Tibial nerve (tissue), 4 donors: ENCODE measurements at regions not wholly inside any gene's neighbourhood (a gene's known extent, or its start where the extent isn't known, plus 50 kb on each side); places are given as distances from the start of the nearest gene placed in this dataset.

Experiments
- DNase-seq, 2 donors: peaks; one replicate each; pipeline ENCODE4 v3.0.0-alpha.2; 2019; ENCODE audit warnings: low spot score in 2 of 2
- H3K27ac ChIP-seq, 4 donors: fragments of 200-600 bp; sonication (generic) in 3 of 4; one replicate each; pipeline ENCODE4 v1.5.1; 2017 to 2019; ENCODE audit warnings: mild to moderate bottlenecking in 1 of 4
- H3K27me3 ChIP-seq, 2 donors: fragments of 200-600 bp; sonication (generic) in 1 of 2; one replicate each; pipeline versions ENCODE4 v1.5.1 to v1.6.0; 2017 to 2019
- H3K36me3 ChIP-seq, 3 donors: fragments of 200-600 bp; sonication (generic); one replicate each; pipeline ENCODE4 v1.5.1; 2018 to 2019
- H3K4me1 ChIP-seq, 4 donors: fragments of 200-600 bp; sonication (generic) in 3 of 4; one replicate each; pipeline ENCODE4 v1.5.1; 2017 to 2019
- H3K4me3 ChIP-seq, 4 donors: fragments of 200-600 bp; sonication (generic) in 3 of 4; one replicate each; pipeline ENCODE4 v1.5.1; 2017 to 2019; ENCODE audit warnings: mild to moderate bottlenecking in 1 of 4, moderate library complexity in 1 of 4
- H3K9me3 ChIP-seq, 4 donors: fragments of 200-600 bp; sonication (generic) in 3 of 4; one replicate each; pipeline ENCODE4 v1.5.1; 2017 to 2019
- EP300 ChIP-seq, 2 donors: sonication (generic); formaldehyde crosslinking; IDR thresholded peaks; one replicate each; pipeline ENCODE4 v1.6.1; 2017; ENCODE audit warnings: antibody characterized with exemption in 2 of 2, mild to moderate bottlenecking in 1 of 2
- POLR2A ChIP-seq, 2 donors: fragments of 450-650 bp; IDR thresholded peaks; one replicate each; pipeline ENCODE4 v1.6.1; 2017; ENCODE audit warnings: antibody characterized with exemption in 2 of 2, mild to moderate bottlenecking in 2 of 2, moderate library complexity in 2 of 2
- WGBS, 2 donors: methylation state at CpG; one replicate each; pipeline ENCODE4 v1.1.5; 2018; 5-methylcytosine and 5-hydroxymethylcytosine counted together
- TF ChIP-seq, protein P1 (sequence below), 5 experiments: fragments of 200-600 bp in 3 of 5; fragments of 450-650 bp in 2 of 5; sonication (generic) in 3 of 5; IDR thresholded peaks; one replicate each; pipeline ENCODE4 v1.5.1; 2016 to 2019; ENCODE audit warnings: antibody characterized with exemption in 5 of 5, mild to moderate bottlenecking in 3 of 5, moderate library complexity in 2 of 5

- no peaks in the 10 kb centered on the region for H3K4me1 ChIP-seq
- 51 to 54% methylated on average over 3 of the region's 3 CpGs for WGBS, 2 donors
- no peaks in the 10 kb centered on the region for H3K27me3 ChIP-seq
- H3K4me3 ChIP-seq, result no peak overlapping the region
- H3K27ac ChIP-seq, result no peak overlapping the region
- H3K36me3 ChIP-seq, result no peaks in the 10 kb centered on the region
- TF ChIP-seq POLR2A (IDR thresholded peaks at IDR 0.05) (no peak), EP300 (IDR thresholded peaks at IDR 0.05) (no peak)
- TF ChIP-seq, protein P1, sequence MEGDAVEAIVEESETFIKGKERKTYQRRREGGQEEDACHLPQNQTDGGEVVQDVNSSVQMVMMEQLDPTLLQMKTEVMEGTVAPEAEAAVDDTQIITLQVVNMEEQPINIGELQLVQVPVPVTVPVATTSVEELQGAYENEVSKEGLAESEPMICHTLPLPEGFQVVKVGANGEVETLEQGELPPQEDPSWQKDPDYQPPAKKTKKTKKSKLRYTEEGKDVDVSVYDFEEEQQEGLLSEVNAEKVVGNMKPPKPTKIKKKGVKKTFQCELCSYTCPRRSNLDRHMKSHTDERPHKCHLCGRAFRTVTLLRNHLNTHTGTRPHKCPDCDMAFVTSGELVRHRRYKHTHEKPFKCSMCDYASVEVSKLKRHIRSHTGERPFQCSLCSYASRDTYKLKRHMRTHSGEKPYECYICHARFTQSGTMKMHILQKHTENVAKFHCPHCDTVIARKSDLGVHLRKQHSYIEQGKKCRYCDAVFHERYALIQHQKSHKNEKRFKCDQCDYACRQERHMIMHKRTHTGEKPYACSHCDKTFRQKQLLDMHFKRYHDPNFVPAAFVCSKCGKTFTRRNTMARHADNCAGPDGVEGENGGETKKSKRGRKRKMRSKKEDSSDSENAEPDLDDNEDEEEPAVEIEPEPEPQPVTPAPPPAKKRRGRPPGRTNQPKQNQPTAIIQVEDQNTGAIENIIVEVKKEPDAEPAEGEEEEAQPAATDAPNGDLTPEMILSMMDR (IDR thresholded peaks at IDR 0.05), result no peak
- no peak for DNase-seq
- H3K9me3 ChIP-seq, result no peaks in the 10 kb centered on the region
These were observed 397.8 kb downstream of the TLE4 start for GRCh38 chr9:79969393-79970145.

GRCh38 chr9:79968533-79968932, 396.8 kb downstream of the TLE4 start:
- Histone ChIP-seq H3K4me3 (no peak overlapping the region), H3K4me1 (no peaks in the 10 kb centered on the region), H3K36me3 (no peaks in the 10 kb centered on the region), H3K27ac (no peak overlapping the region), H3K9me3 (no peaks in the 10 kb centered on the region), H3K27me3 (no peaks in the 10 kb centered on the region)
- DNase-seq, result no peak
- 85 to 95% methylated on average over 1 of the region's 1 CpG for WGBS, 2 donors
- TF ChIP-seq POLR2A (IDR thresholded peaks at IDR 0.05) (no peak), EP300 (IDR thresholded peaks at IDR 0.05) (no peak)
- TF ChIP-seq, protein P1 (IDR thresholded peaks at IDR 0.05), result no peak

GRCh38 chr9:79962836-79963235, 391.1 kb downstream of the TLE4 start:
- H3K9me3 ChIP-seq, result no peaks in the 10 kb centered on the region
- 66 to 71% methylated on average over 3 of the region's 3 CpGs for WGBS, 2 donors

DNA sequence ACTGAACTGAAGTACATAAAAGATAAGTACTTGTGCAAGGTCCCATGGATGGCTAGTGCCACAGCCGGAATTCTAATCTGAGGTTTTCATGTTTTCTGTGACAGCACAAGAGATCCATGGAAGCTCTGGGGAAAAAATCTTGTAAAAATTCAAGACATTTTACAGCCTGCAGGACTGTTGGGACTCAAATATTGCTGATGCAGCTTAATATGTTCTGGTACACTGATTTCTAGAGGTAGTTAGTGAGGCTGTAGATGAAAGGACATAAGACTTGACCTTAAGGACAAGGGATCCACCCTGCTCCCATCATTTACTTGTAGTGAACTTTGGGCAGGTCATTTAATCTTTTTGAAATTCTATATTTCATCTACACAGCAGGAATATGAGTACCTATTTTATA, 390.4 kb downstream of the TLE4 start:
- WGBS, 2 donors, result 90 to 100% methylated on average over 1 of the region's 1 CpG
- no peak overlapping the region for H3K4me3 ChIP-seq
- H3K4me1 ChIP-seq, result no peaks in the 10 kb centered on the region
- H3K9me3 ChIP-seq, result no peaks in the 10 kb centered on the region
- TF ChIP-seq, protein P1 (IDR thresholded peaks at IDR 0.05), result no peak
- TF ChIP-seq EP300 (IDR thresholded peaks at IDR 0.05) (no peak), POLR2A (IDR thresholded peaks at IDR 0.05) (no peak)
- H3K27me3 ChIP-seq, result no peaks in the 10 kb centered on the region
- no peaks in the 10 kb centered on the region for H3K36me3 ChIP-seq
- H3K27ac ChIP-seq, result no peak overlapping the region
- DNase-seq, result no peak

More at GRCh38 chr9:79962836-79963235, 391.1 kb downstream of the TLE4 start:
- H3K36me3 ChIP-seq, result no peaks in the 10 kb centered on the region
- no peak overlapping the region for H3K4me3 ChIP-seq
- no peak for TF ChIP-seq EP300 (IDR thresholded peaks at IDR 0.05)
- H3K27me3 ChIP-seq, result no peaks in the 10 kb centered on the region
- H3K27ac ChIP-seq, result no peak overlapping the region
- no peaks in the 10 kb centered on the region for H3K4me1 ChIP-seq
- no peak for DNase-seq

- Histone ChIP-seq H3K36me3 (no peaks in the 10 kb centered on the region), H3K27me3 (no peaks in the 10 kb centered on the region), H3K4me3 (no peak overlapping the region), H3K4me1 (no peaks in the 10 kb centered on the region), H3K27ac (no peak overlapping the region), H3K9me3 (no peaks in the 10 kb centered on the region)
- 84 to 86% methylated on average over 3 of the region's 3 CpGs for whole genome bisulfite sequencing, 2 donors
- TF ChIP-seq POLR2A (IDR thresholded peaks at IDR 0.05), result no peak
- no peak for TF ChIP-seq EP300 (IDR thresholded peaks at IDR 0.05)
- no peak for DNase-seq
These were observed 383.5 kb downstream of the TLE4 start for GRCh38 chr9:79955300-79955699.

GRCh38 chr9:79953908-79954307, 382.1 kb downstream of the TLE4 start:
- no peak overlapping the region for H3K4me3 ChIP-seq
- H3K9me3 ChIP-seq, result no peaks in the 10 kb centered on the region
- DNase-seq, result no peak
- no peaks in the 10 kb centered on the region for H3K27me3 ChIP-seq
- TF ChIP-seq POLR2A (IDR thresholded peaks at IDR 0.05) (no peak), EP300 (IDR thresholded peaks at IDR 0.05) (no peak)
- TF ChIP-seq, protein P1 (IDR thresholded peaks at IDR 0.05), result no peak
- H3K27ac ChIP-seq, result no peak overlapping the region
- no peaks in the 10 kb centered on the region for H3K36me3 ChIP-seq
- H3K4me1 ChIP-seq, result no peaks in the 10 kb centered on the region
